VCaP (cell line): ENCODE measurements at regions not wholly inside any gene's neighbourhood (a gene's known extent, or its start where the extent isn't known, plus 50 kb on each side); places are given as distances from the start of the nearest gene placed in this dataset.
"Not testable (repeated sequence)": the region's sequence is repeated elsewhere in the genome, so short reads cannot be mapped to it uniquely, and the experiment has no call there.

Source experiments
- H3K27ac ChIP-seq: fragments of 450-650 bp; 2 replicates; pipeline ENCODE4 v1.5.1; 2017
- TF ChIP-seq, protein P1 (sequence below): fragments of 450-650 bp; conservative IDR thresholded peaks from 2 replicates; pipeline ENCODE4 v1.5.1; 2017; ENCODE audit warnings: mild to moderate bottlenecking, moderate library complexity

DNA sequence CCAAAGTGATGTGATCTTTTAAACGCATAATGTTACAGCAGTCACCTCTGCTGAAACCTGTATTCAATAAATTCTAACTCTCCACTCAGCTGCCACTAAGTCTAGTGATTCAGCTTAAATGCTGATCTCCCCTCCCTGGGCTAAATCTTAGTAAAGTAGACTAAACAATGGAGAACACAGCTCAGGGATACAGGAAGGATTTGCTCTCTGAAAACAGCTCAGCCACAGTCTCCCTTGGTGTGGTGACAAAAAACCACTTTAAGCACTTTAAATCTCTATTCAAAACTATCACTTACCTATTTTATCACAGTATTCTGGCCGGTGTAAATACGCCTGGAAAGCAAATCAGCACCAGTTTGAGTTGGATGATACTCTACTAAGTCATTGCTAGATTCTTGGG is 130.6 kb downstream of the RFX6 start:
- H3K27ac ChIP-seq, result no peak overlapping the region
- TF ChIP-seq, protein P1, sequence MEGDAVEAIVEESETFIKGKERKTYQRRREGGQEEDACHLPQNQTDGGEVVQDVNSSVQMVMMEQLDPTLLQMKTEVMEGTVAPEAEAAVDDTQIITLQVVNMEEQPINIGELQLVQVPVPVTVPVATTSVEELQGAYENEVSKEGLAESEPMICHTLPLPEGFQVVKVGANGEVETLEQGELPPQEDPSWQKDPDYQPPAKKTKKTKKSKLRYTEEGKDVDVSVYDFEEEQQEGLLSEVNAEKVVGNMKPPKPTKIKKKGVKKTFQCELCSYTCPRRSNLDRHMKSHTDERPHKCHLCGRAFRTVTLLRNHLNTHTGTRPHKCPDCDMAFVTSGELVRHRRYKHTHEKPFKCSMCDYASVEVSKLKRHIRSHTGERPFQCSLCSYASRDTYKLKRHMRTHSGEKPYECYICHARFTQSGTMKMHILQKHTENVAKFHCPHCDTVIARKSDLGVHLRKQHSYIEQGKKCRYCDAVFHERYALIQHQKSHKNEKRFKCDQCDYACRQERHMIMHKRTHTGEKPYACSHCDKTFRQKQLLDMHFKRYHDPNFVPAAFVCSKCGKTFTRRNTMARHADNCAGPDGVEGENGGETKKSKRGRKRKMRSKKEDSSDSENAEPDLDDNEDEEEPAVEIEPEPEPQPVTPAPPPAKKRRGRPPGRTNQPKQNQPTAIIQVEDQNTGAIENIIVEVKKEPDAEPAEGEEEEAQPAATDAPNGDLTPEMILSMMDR, result no peak

DNA sequence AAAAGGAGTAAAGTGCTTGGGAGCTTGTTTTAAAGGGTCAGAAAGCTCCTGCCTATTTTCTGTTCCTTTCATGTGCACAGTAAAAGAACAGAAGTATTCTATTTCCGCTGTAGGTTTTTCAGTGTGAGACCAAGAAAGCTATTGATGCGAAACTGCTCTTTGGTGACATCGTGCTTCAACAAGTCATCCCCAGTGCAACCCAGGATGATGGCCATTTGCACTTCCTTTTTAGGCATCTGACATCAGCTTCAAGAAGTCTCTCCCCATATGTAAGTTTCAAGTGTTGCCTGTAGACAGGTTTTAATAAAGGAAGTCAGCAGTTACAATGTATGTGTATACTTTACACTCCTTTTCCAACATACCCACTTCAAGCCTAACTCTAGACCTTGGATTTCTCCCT is 131.6 kb downstream of the RFX6 start:
- H3K27ac ChIP-seq, result no peak overlapping the region
- TF ChIP-seq, protein P1, result no peak

DNA sequence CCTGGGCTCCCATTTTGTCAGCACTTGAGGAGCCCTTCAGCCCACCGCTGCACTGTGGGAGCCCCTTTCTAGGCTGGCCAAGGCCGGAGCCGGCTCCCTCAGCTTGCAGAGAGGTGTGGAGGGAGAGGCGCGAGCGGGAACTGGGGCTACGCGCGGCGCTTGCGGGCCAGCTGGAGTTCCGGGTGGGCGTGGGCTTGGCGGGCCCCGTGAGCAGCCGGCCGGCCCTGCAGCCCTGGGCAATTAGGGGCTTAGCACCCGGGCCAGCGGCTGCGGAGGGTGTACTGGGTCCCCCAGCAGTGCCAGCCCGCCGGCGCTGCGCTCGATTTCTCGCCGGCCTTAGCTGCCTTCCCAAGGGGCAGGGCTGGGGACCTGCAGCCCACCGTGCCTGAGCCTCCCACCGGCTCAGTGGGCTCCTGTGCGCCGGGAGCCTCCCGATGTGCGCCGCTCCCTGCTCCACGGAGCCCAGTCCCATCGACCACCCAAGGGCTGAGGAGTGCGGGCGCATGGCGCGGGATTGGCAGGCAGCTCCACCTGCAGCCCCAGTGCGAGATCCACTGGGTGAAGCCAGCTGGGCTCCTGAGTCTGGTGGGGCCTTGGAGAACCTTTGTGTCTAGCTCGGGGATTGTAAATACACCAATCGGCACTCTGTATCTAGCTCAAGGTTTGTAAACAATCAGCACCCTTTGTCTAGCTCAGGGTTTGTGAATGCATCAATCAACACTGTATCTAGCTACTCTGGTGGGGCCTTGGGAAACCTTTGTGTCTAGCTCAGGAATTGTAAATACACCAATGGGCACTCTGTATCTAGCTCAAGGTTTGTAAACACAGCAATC is 137.8 kb downstream of the RFX6 start:
- H3K27ac ChIP-seq, result not testable (repeated sequence)

DNA sequence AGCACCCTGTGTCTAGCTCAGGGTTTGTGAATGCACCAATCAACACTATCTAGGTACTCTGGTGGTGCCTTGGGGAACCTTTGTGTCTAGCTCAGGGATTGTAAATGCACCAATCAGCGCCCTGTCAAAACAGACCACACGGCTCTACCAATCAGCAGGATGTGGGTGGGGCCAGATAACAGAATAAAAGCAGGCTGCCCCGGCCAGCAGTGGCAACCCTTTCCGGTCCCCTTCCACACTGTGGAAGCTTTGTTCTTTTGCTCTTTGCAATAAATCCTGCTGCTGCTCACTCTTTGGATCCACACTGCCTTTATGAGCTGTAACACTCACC is 138.4 kb downstream of the RFX6 start:
- not testable (repeated sequence) for H3K27ac ChIP-seq

DNA sequence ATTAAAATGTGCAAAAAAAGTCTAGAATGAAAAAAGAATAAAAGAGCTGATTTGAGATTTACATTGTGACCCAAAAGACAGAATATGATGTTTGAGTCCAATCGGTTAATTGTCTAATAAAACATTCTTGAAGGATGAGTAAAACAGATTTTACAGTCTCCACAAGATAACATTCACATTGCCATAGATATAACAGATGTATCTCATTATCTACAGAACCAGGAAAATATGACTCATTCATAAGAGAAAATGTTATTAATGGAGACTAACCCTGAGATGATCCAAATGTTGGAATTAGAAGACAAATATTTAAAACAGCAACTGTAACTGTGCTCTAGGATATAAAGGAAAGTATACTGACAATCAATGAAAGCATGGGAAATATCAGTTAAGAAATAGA is 141.7 kb downstream of the RFX6 start:
- TF ChIP-seq, protein P1, result no peak
- no peak overlapping the region for H3K27ac ChIP-seq

DNA sequence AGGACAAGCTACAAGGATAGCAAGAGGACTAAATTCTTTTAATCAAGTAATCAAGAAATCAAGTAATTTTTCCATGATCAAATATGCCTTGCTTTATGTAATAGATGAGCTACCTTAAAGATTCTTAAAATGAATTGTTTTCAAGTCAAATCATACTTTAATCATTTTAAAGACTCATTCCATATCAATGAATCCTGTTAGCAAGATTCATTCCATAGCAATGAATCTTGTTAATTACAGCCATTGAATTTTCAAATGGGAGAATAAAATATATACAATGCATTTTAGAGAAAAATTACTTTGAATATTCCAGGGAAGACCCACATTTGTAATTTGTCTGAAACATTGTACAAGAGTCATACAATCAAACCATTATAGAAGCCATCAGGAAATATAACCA is 145.7 kb downstream of the RFX6 start:
- TF ChIP-seq, protein P1, result no peak
- no peak overlapping the region for H3K27ac ChIP-seq

DNA sequence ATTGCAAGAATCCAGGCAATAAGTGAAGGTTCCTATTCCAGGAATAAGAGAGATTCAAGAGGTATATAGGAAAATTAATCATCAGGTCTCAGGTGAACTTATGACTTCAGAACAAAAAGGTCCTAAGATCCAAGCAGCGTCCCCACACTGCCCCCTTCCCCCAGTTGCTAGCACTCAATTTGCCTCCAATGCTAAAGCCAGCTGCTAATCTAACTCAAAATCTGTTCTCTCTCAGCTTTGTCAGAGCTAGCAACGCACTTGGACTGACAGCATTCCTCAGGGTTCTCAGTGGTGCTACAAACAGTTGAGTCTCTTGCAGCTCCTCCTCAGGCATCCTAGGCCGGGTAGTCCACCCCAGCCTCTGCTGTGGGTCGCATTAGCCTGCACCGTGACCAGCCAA is 148.3 kb downstream of the RFX6 start:
- H3K27ac ChIP-seq, result no peak overlapping the region
- TF ChIP-seq, protein P1, result no peak

DNA sequence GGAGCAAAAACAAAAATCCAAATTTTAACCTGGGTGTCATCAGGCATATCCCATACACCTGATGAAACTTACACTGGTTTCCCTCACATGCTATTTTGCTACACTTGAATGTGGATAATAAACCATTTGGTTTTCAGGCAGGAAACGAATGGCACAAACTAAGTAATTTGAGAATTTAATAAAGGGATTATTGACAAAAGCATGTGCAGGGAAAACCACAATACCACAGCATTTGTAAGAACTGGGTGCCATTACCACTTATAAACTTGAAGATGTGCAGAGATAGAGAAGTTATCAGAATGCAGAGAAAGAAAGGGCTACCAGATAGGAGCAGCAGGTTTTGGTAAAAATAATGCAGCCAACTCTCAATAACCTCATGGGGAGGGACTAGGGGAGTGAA is 151.2 kb downstream of the RFX6 start:
- H3K27ac ChIP-seq, result no peak overlapping the region
- TF ChIP-seq, protein P1, result no peak

DNA sequence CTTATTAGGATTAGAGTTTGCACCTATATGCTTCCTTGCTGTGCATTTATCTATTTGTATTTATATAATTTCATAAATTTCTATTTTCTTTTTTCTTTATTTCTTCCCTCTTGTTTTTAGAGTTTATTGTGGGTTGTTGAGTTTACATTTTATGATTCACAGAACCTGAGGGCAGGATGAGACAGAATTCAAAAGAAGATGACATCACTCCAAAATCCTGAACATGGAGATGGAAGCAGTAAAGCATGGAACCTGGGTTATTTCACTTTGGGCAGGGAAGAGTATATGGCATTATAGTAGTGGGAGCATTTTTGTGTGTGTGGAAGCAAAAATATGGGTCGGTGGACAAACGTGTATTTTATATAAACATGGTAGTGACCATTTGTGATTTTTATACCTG is 157.5 kb downstream of the RFX6 start:
- TF ChIP-seq, protein P1, result no peak
- no peak overlapping the region for H3K27ac ChIP-seq
